Colon (tissue), 2 donors: ENCODE measurements at regions not wholly inside any gene's neighbourhood (a gene's known extent, or its start where the extent isn't known, plus 50 kb on each side); places are given as distances from the start of the nearest gene placed in this dataset.
"Not testable (repeated sequence)": the region's sequence is repeated elsewhere in the genome, so short reads cannot be mapped to it uniquely, and the experiment has no call there.

Source experiments
- FAIRE-seq: peaks from 2 replicates; lab custom pipeline; 2012; peaks lifted over from hg19 to GRCh38; lab: Jason Lieb, UNC
- donor health status: control.
- donor health status: control.

DNA sequence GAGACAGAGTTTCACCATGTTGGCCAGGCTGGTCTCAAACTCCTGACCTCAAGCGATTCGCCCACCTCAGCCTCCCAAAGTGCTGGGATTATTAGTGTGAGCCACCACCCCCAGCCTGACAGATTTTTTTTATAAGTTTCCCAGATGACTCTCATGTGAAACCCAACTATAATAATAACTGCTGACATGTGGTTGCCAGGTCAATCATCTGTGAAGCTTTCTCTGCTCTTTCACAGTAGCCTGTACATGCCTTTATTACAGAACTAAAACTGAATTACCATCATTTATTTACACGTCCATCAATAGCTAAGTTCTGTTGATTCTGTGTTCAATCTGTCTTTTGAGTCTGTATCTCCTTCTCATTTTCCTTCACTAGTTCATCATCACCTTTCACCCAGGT is 218.5 kb downstream of the RPS29 start:
- FAIRE-seq: no peak

DNA sequence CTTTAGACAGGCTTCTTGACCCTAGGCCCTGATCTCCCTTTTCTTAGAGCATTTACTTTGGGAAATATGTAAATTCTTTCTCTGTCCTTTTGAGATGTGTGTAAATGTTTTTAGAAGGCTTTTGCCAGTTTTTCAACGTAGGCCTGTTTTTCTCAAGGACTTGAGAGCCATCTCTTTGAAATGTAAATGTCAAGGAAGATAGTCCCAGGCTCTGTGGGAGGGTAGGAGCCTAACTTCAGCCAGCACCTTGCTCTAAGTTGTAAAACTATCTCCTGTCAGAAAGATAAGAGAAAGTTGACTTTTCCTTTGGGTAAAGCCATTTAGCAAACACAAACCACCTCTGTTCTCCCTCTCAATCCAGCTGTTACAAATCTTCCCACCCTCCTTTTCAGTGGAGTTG is 219.8 kb downstream of the RPS29 start:
- no peak for FAIRE-seq

DNA sequence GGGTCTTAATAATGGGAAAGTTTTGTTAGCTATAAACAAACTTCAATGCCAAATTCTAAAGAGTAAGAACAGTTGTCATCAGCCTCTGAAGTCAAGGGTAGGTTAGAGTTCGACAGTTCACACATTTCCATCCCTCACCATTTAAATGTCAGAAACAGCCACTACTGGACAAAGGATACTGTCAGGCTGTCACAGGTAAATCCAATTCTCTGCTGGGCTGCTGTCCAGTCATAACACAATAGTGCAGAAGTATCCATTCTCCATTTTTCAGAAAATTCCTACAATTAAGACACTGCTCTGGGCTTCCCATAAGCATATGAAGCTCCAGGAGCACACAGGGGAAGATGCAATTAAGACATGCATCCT is 221.4 kb downstream of the RPS29 start:
- no peak for FAIRE-seq

DNA sequence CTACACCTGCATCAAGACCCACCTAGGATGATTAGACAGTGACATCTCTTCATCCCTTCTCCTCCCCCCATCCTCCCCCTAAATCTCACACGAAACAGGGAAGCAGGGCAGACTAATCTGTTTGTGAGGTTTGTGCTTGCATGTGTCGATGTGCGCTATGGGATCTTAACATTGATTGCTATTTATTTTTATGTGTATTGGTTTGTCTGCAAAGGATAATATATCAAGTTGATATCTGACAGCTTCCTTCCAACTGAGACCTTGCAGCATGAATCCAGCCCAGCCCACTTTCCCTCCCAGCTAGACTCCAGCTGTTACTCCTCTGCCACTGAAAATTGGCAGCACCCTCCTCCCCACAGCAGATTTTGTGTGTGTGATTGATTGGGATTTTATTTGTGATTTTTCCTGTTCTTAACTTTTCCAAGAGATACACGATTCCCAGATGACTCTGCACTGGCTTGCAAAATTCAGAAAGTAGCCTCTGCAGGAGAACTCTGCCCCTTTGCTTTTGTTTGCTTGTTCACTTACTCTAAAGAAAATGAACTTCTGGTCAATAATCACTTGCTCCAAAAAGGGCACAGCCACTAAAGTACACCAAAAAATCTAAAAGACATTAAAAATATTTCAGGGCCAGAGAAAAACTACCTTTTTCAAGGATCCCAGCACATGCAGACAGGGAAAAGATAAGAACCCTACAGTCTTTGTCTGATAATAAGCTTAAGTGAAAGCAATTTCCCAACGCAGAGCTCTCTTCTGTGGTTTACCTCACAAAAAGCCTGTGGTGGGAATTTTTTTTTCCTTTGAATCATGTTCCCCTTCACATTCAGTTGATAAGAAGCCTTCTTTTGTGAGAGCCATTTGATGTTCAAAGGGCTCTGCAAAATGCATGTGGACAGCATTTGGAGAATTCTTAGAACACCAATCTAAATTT is 222.1 kb downstream of the RPS29 start:
- no peak for FAIRE-seq

DNA sequence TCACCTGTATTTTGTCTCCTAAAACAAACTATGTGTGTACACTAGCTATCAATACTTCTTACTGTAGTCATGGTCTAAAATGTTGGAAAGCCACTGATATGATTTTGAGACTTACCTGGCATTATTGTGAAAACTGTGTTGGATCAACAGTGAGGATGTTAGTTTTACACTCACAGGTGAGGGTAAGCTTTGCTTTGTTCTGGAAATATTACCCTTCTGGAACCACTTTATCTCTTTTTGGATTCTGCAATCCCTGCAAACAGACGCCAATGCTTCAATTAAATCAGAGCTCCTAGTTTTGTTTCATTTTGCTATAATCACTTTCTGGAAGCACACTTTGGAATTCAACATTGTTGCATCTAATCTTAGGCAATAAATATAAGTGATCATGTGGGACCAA is 223.3 kb downstream of the RPS29 start:
- no peak for FAIRE-seq

DNA sequence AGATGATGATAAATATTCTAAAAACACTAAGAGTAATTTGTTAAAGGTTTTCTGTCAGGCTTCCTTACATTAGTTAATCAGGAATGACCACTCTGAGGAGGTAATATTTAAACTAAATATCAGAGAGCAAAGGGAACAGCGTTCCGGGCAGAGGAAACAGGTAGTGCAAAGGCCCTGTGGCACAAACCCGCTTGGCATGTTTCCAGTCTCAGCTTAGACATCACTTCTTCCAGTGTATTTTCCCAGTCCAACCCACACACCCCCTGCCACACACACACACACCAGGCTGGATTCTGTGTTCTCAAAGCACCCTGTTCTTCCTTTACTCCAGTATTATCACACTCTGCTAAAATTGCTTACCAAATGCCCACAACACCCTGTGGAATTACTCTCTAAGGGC is 247.1 kb downstream of the RPS29 start:
- FAIRE-seq: no peak

DNA sequence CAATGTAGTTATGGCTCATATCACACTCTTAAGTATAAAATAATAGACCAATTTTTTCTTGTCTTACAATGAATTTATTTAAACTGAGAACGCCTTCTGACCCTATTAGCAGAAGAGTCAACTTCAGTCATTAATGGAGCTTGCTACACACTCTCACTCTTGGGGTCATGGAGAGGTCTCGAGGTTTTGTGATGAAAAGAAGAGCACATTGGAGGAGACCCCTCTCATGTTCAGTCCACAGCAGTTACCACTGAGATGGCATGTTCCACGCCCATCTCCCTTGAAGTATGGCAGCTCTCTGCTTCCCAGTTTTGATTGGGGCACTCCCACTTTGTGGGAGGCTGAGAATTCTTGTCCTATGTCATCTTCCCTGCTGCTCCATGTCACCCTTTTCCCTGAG is 266.4 kb downstream of the RPS29 start:
- no peak for FAIRE-seq

DNA sequence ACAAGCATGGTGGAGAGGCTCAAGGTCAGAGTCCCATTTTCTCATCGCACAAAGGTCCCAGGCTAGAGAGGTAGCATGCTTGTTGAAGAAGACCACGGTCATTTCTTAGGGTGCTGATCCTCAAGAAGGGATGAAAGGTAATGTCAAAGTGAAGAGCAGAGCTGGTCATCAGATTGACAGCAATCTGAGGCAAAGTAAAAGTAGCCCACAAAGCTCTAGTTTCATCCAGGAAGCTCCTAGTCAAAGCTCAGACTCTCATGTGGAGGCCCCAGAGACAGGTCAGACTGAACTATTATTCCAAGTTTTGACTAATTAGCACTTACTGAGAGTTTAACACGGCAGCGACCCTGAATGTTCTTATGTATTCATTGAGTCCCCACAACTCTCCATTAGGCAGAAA is 270.6 kb downstream of the RPS29 start:
- FAIRE-seq: no peak

DNA sequence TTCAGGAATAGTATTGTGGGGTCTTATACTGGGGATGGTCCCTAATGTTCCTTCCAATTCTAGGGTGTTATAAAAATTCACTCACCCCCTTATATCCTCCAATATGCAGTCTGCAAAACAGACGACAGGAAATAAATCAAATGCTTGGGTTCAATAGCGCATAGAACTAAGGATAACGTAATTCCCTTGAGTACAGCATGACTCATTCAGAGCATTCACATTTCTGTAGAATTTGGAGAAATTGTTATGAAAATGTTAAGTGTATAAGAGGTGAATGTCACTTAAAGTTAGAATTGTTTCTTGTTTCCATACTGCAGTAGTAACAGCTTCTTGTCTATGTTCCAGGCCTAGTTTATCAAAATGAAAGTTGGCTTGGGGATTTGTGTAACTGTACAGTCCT is 271.4 kb downstream of the RPS29 start:
- no peak for FAIRE-seq

DNA sequence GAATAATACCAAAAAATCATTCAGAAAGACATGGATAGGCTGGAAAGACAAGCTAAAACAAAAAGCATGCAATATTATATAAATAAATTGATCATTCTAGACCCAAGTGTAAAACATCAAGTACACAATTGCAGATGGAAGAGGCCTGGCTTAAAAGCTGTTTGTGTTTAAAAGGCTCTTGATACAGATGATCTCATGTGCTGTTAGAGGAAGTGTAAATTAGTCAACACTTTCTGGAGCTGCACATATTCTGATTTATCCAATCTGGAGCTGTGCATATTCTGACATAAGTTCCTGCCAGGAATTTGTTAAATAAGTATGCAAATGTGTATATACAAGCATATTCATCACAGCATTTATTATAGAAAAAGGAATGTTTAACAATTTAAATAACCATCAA is 273.1 kb downstream of the RPS29 start:
- FAIRE-seq: no peak

DNA sequence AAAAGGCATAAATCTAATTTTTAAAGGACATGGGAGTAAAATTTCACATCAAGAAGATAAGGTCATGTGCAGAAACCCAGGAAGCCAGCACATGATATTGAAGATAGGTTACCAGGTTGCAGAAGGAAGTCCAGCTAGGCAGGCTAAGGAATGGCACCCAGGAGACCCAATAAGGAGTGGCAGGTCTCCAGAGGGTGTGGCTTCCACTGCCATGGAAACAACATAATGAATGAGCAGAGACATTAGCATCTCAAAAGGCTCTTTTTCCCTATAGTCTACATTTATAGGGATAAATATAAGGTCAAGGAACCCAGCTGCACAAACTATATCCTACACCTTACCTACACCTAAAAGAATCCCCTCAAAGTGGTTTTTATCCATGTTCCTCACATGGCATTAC is 275.9 kb downstream of the RPS29 start:
- no peak for FAIRE-seq

DNA sequence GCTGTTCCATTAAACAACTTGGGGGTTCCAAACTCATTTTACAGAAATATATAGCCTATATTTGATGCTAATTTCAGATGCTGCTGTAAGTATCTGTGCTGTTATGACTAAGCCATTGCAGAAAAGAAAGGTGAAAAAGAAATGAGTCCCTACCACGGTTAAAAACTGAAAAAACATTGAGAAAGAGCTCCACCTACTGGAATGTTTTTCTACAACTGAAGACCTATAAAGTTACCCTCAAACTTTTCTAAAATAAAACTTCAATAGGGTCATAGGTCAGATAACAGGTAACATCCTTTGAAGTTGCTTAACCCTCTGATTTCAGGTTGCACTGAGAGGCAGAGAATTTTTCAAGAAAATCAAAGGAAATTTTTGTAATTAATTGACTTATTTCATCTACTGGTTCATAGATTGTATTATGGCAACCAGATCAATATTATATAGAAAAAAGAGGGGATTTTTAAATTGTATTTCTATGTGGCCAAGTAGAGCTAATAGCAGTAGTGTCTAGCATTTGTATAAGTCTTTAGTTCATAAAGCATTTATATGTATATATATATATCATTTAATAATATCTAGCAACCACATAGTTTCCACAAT is 279.9 kb downstream of the RPS29 start:
- FAIRE-seq: no peak

DNA sequence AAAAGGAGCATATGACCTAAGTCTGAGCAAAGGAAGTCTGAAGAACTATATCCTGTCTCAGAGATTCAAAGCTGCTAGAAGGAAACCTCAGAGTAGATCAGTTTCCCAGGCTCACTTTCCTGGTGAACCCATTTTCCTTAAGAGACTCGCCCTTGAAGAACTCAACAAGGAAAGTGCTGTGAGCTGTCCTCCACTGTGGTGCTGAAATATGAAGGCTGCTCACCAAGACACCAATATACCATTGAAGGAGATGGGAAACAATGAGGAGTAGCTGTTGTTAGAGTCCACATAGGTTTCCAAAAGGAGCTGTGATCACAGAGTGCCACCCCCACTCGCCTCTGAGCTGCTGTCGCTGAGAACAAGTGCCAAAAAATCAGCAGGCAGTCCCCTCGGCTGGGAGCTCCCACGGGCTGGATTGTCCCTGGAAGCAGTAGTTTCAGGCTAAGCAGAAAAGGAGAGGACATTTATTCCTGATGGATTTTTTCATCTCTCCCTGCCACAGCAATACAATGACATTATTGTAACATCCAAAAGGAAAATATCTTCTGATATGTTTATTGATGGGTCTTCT is 282.1 kb downstream of the RPS29 start:
- no peak for FAIRE-seq

DNA sequence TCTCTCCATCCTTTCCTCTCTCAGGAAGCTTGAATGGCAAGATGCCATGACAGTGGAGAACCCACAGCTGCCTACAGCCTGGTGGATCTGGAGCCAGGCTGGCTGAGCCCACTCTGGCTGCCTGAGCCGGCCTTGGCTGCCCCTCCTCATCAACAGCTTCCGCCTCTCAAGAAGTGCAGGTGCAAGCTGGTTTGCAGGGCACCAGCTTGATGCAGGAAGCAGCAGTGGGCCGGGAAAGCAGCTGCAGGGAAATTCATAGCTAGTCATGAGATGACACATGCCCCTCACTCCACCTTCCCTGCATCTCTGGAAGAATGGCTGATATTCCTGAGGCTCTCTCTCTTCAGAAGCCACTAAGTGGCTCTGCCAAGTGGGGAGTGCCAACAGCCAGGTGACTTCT is 289.1 kb downstream of the RPS29 start:
- FAIRE-seq: no peak

DNA sequence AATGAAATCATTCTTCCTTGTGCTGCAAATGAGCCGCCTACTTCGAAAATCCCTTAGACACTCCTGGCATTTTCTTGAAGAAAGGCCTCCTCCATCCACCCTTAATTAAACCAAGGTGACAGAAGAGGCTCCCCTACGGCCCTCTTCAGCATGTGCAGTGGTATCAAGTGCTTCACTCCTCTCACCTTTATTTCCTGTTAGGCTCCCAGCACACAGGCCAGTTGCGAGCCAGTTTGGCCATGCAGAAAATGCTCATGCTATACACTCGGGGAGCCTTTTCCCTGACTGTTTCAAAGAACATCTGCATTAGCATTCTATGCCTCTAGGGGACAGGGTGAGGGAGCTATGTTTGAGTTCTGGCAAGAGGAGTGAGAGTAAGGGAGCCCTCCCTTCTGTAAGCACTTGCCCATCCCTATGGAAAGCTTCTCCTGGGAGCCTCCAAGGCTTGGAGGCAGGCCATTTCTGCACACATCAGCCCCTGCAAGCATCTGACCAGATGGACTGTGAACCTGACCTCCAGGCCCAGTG is 291.5 kb downstream of the RPS29 start:
- FAIRE-seq: no peak

DNA sequence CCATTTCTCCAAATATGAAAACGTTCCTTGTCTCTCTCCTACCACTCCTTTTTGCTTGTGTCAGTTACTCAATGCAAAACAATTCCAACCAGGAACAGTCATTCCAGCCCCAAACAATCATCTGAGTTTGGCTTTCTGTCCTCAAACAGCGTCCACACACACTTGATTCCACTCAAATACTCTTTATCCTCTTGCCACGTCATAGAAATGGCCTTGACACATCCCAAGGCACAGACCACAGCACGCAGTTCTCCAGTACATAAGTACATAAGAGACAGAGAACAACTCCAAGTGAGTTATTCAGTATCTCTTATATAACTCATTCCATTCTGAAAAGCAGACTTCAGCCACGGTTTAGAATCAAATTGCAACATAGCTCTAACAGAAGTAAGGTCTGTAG is 299.2 kb downstream of the RPS29 start:
- FAIRE-seq: no peak

DNA sequence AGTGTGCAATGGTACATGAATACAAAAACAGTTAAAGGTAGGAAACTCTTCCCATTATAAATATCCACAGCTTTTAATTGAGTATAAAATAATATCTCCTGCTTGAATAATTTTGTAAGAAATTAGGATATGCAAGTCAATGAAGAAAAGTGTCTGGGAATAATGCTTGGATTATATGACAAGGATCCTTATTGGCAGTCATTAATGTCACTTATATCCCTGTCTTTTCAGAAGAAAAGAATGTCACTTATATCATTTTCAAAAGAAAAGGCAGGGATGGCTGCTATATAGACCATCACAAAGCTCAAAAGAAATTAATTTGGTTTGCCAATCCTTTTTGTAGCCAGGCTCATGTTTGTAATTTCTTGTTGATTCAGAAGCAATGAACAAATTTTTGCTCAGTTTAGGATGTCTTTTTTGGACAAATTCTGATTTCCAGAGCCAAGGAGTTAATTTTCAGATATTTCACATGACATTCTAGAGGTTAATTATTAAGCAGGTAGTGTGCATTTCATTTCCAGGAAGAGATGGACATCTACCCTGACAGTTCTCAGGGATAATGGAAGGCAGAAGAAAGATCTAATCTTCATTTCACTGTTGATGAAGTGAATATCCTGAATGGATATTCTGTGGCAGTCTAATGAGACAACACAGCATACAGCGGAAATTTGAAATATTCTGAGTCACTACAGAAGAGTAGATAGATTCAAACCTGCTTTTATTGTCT is 299.8 kb downstream of the RPS29 start:
- FAIRE-seq: no peak

DNA sequence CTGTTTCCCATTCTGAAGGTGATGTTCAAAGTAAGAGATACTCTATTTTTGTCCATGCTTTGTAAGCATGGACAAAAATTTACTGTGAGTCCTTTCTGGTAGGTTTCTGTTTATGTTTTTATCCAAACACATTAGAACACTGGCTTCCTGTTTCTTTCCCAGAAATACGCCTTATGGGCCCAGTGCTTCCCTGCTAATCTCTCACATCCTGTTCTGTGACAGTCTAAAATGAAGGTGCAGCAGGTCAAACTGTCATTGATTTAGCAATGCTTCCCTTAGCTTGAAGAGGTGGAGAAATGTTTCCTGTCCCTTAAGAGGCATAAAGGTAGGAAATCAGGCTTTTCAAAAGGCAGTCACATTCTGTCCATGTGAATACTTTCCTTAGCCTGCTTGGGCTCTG is 305.6 kb downstream of the RPS29 start:
- no peak for FAIRE-seq

DNA sequence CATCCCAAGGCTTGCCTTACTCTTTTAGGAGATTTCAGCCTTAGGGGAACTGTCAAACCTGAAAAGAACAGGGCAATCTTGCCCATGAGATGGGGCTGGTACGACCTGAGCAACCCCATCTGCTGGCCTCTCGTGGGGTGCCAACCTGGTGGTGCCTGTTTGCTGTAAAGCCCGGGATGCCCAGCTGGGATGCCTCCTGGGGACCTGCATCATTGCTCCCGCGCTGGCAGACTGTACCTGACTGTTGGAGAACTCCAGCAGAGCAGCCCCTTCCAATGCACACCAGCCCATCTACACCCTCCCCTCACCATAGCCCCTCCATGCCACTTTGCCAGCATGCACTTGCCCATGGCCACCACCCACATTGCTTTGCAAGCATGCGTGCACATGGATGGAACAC is 335.7 kb downstream of the RPS29 start:
- FAIRE-seq: no peak

DNA sequence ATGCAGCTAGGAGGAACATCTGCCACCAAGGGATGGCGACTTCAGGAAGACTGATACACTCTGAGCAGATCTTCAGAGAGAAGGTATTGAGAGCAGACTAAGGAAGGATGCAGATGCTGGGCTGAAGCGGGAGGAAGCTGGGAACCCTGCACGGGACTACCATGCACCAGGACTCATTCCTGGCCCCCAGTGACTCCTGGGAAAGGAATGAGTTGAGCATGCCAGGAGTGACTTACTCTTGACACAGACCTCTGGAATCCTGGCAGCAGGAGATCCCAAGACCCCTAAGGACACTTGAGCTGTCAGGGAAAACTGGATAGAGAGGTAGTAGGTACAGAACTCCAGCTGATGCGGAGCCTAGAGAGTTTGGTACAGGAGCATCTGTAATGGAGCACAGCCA is 336.1 kb downstream of the RPS29 start:
- no peak for FAIRE-seq

DNA sequence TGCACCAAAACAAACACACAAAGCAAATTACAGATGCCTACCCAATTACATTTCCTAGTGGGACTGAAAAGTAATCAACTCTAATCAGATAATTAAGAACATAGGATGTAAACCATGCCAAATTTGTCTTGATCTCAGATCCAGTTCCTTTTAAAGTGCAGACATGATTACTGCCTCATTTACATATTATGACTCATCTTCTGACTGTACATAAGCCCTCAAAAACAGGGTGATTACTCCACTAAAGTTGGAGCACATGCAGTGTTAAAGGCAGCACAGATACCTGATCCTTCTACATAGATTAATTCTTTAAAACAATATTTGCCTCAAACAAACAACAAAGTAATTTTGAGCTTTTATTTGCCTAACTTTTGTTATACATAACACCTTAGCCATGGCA is 337.2 kb downstream of the RPS29 start:
- FAIRE-seq: no peak

DNA sequence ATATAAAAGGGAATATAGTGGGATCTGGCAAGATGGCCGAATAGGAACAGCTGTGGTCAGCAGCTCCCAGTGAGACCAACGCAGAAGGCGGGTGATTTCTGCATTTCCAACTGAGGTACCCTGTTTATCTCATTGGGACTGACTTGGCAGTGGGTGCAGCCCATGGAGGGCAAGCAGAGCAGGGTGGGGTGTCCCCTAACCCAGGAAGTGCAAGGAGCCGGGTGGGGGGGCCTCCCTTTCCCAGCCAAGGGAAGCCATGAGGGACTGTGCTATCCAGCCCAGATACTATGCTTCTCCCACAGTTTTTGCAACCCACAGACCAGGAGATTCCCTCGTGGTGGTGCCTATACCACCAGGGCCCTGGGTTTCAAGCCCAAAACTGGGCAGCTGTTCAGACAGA is 342.4 kb downstream of the RPS29 start:
- not testable (repeated sequence) for FAIRE-seq

DNA sequence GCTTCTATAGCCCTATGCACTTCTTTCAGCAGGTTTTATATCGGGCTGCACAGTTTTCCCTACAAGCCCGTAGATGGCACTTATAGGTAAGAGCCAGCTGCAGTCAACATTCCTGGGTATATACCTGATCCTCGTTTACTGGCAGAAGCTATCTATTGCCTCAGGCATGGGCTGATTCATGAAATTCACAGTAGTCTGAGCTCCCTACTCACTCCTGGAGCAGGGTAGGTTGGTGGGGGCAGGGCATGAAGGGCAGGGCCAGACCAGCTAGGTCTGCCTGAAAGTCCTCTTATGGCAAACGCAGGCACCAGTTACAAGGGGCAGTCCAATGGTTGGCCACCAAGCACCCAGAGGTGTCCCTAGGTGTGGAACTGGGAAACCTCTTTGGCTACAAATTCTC is 345.8 kb downstream of the RPS29 start:
- no peak for FAIRE-seq
